Activated naive CD8-positive, alpha-beta T cell treated with anti-CD3 and anti-CD28 coated beads for 36 hours (primary cell): ENCODE measurements at regions not wholly inside any gene's neighbourhood (a gene's known extent, or its start where the extent isn't known, plus 50 kb on each side); places are given as distances from the start of the nearest gene placed in this dataset.
"Not testable (repeated sequence)": the region's sequence is repeated elsewhere in the genome, so short reads cannot be mapped to it uniquely, and the experiment has no call there.

Source experiments
- DNase-seq: peaks from one replicate; pipeline ENCODE4 v3.0.0; 2021
- H3K27ac Mint-ChIP-seq: one replicate; pipeline ENCODE4 v1.8.0; 2022; ENCODE audit warnings: mild to moderate bottlenecking, moderate library complexity, mixed read lengths
- H3K27me3 Mint-ChIP-seq: one replicate; pipeline ENCODE4 v1.8.0; 2022; ENCODE audit warnings: mild to moderate bottlenecking, mixed read lengths
- H3K36me3 Mint-ChIP-seq: one replicate; pipeline ENCODE4 v1.8.0; 2021; ENCODE audit warnings: mild to moderate bottlenecking, mixed read lengths
- H3K4me1 Mint-ChIP-seq: one replicate; pipeline ENCODE4 v1.8.0; 2021; ENCODE audit warnings: mixed read lengths
- H3K4me3 Mint-ChIP-seq: one replicate; pipeline ENCODE4 v1.8.0; 2022; ENCODE audit warnings: mild to moderate bottlenecking, moderate library complexity, mixed read lengths
- H3K9me3 Mint-ChIP-seq: one replicate; pipeline ENCODE4 v1.8.0; 2022; ENCODE audit warnings: mixed read lengths

DNA sequence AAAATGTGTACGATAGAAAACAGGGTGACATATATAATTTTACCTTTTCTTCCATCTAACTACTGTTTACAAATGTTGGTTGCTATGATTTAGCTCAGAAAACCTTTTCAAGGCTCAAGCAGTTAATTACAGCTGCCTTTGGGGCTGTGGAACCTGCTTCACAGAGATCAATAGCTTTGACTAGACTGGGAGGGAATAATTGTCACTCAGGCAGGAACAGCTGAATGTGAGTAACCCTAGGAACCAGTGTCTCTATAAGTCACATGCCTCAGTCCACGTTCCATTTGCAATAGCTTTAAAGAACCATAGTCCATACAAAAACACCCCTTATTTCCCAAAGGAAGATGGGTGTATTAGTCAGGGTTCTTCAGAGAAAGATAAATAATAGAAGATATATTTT, 306.8 kb upstream of the ERCC4 start:
- H3K27me3 Mint-ChIP-seq = no peaks in the 10 kb centered on the region
- H3K36me3 Mint-ChIP-seq = no peaks in the 10 kb centered on the region
- H3K4me1 Mint-ChIP-seq = no peaks in the 10 kb centered on the region
- no peaks in the 10 kb centered on the region for H3K9me3 Mint-ChIP-seq
- no peak for DNase-seq
- no peak overlapping the region for H3K27ac Mint-ChIP-seq
- no peak overlapping the region for H3K4me3 Mint-ChIP-seq

DNA sequence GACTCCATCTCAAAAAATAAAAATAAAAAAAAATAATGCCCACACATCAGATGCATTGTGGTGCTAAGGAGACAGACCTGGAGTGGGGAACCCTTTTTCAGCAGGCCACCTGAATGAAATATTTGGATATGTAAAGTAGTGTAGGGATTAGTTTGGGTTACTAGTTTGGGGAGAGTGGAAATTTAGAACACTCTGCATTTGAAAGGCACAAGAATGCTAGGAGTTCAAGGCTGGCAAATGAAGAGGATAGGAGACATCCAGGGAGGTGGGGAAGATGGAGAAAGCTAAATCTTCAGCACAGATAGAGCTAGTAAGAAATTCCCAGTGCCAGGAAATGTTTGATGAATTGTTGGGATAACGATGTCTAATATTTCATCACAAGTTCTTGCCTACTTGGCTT, 298.3 kb upstream of the ERCC4 start:
- Mint-ChIP-seq H3K36me3 (no peaks in the 10 kb centered on the region), H3K9me3 (no peaks in the 10 kb centered on the region), H3K27me3 (peaks cover 3% of the 10 kb centered on the region), H3K4me1 (no peaks in the 10 kb centered on the region), H3K27ac (no peak overlapping the region), H3K4me3 (no peak overlapping the region)
- DNase-seq = no peak

DNA sequence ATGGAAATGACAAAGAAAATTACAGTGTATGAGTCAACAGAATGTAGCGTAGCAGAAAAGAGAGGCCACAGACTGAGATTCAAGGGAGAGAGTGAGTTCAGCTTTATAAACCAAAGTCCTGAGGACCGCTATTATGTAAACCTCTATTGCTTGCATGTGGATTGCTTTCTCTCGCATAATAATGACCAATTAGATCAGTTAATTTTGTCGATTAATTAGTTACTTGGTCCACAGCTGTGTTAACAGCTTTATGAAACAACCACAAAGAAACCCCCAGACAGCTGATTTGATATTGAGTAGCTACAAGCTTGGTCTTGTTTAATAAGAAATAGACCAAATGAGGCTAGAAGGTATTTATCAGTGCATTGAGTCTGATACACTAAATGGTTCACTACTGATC, 291.8 kb upstream of the ERCC4 start:
- H3K9me3 Mint-ChIP-seq = no peaks in the 10 kb centered on the region
- no peaks in the 10 kb centered on the region for H3K4me1 Mint-ChIP-seq
- H3K27me3 Mint-ChIP-seq = peaks cover 6% of the 10 kb centered on the region
- H3K27ac Mint-ChIP-seq = no peak overlapping the region
- DNase-seq = no peak
- no peaks in the 10 kb centered on the region for H3K36me3 Mint-ChIP-seq
- H3K4me3 Mint-ChIP-seq = no peak overlapping the region

GRCh38 chr16:13629704-13630103, 290.2 kb upstream of the ERCC4 start:
- Mint-ChIP-seq H3K36me3 (no peaks in the 10 kb centered on the region), H3K27me3 (peaks cover 6% of the 10 kb centered on the region), H3K9me3 (no peaks in the 10 kb centered on the region), H3K4me3 (no peak overlapping the region), H3K27ac (no peak overlapping the region), H3K4me1 (no peaks in the 10 kb centered on the region)
- DNase-seq = no peak

- DNase-seq = no peak
- Mint-ChIP-seq H3K27me3 (peaks cover 6% of the 10 kb centered on the region), H3K27ac (no peak overlapping the region), H3K4me1 (no peaks in the 10 kb centered on the region), H3K4me3 (no peak overlapping the region), H3K9me3 (no peaks in the 10 kb centered on the region), H3K36me3 (no peaks in the 10 kb centered on the region)
Measured at GRCh38 chr16:13630374-13630773, 289.6 kb upstream of the ERCC4 start.

GRCh38 chr16:13631213-13631767, 288.7 kb upstream of the ERCC4 start:
- DNase-seq = no peak
- Mint-ChIP-seq H3K4me3 (no peak overlapping the region), H3K27ac (no peak overlapping the region), H3K36me3 (no peaks in the 10 kb centered on the region), H3K4me1 (no peaks in the 10 kb centered on the region), H3K9me3 (no peaks in the 10 kb centered on the region), H3K27me3 (peaks cover 6% of the 10 kb centered on the region)

DNA sequence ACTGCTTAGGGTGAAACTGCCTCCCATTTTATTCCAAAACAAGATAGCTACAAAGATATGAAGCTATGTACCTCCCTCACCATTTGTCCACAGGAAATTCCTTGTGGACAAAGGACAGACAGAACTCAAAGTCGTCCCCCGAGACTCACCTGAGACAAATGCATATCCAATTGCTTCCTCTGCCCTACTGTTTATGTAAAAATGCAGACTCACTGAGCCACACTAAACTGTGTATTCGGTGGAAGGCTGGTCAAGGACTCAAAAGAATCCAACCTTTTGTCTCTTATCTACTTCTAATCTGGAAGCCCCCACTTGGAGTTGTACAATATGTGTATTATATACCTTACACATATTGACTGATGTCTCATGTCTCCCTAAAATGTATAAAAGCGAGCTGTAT, 288.0 kb upstream of the ERCC4 start:
- Mint-ChIP-seq H3K27me3 (peaks cover 6% of the 10 kb centered on the region), H3K36me3 (no peaks in the 10 kb centered on the region), H3K4me3 (no peak overlapping the region), H3K4me1 (no peaks in the 10 kb centered on the region), H3K9me3 (peaks cover 3% of the 10 kb centered on the region), H3K27ac (no peak overlapping the region)
- DNase-seq = no peak

- not testable (repeated sequence) for H3K4me3 Mint-ChIP-seq, H3K27me3 Mint-ChIP-seq, DNase-seq, H3K9me3 Mint-ChIP-seq, H3K36me3 Mint-ChIP-seq, H3K4me1 Mint-ChIP-seq, H3K27ac Mint-ChIP-seq
Measured at GRCh38 chr16:13632504-13632903, 287.4 kb upstream of the ERCC4 start.

- H3K36me3 Mint-ChIP-seq = no peaks in the 10 kb centered on the region
- peaks cover 3% of the 10 kb centered on the region for H3K9me3 Mint-ChIP-seq
- peaks cover 6% of the 10 kb centered on the region for H3K27me3 Mint-ChIP-seq
- DNase-seq = no peak
- no peak overlapping the region for H3K27ac Mint-ChIP-seq
- no peaks in the 10 kb centered on the region for H3K4me1 Mint-ChIP-seq
- no peak overlapping the region for H3K4me3 Mint-ChIP-seq
Measured at GRCh38 chr16:13633391-13633861, 286.5 kb upstream of the ERCC4 start.

- Mint-ChIP-seq H3K27ac (no peak overlapping the region), H3K9me3 (peaks cover 3% of the 10 kb centered on the region), H3K4me3 (no peak overlapping the region), H3K36me3 (no peaks in the 10 kb centered on the region), H3K27me3 (peaks cover 3% of the 10 kb centered on the region), H3K4me1 (no peaks in the 10 kb centered on the region)
- no peak for DNase-seq
Measured at GRCh38 chr16:13634253-13634652, 285.7 kb upstream of the ERCC4 start.

DNA sequence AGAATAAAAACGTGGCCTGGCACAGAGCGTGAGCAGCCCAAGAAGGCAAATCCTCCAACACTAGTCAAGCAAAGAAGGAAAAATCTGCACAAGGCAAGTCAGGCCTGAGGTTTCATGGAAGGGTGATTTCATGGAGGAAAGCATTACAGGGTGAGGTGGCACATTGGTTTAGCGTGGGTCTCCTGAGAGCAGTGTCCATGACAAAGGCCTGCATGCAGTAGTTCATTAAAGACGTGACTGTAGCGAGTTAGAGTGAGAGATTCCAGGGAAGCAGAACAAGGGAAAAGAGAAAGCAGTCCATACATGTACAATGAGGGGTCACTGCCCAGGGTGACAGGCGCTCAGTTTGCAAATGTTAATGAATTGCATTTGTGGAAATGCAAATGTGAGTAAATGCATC, 285.0 kb upstream of the ERCC4 start:
- H3K36me3 Mint-ChIP-seq = no peaks in the 10 kb centered on the region
- H3K9me3 Mint-ChIP-seq = peaks cover 3% of the 10 kb centered on the region
- no peaks in the 10 kb centered on the region for H3K4me1 Mint-ChIP-seq

DNA sequence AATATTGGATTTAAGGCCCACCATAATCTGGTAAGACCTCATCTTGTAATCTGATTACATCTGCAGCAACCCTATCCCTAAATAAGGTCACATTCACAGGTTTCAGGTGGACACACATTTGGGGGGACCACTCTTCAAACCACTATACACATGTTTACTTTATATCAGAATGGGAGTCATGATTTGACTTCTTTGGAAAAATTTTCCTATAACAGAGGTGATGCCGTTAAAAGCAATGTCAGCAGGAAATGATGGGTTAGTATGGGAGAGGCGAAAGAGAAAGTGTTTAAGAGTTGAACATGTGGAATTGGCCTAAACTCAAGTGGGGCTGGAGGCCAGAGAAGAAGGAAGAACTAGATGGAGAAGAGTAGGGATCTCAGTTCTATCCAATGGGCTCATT, 281.7 kb upstream of the ERCC4 start:
- Mint-ChIP-seq H3K27me3 (peaks cover under 1% of the 10 kb centered on the region), H3K27ac (no peak overlapping the region), H3K4me3 (no peak overlapping the region), H3K9me3 (peaks cover 3% of the 10 kb centered on the region), H3K4me1 (no peaks in the 10 kb centered on the region), H3K36me3 (no peaks in the 10 kb centered on the region)
- no peak for DNase-seq

More for the DNA sequence above, 285.0 kb upstream of the ERCC4 start:
- DNase-seq = no peak
- peaks cover 3% of the 10 kb centered on the region for H3K27me3 Mint-ChIP-seq
- no peak overlapping the region for H3K4me3 Mint-ChIP-seq
- H3K27ac Mint-ChIP-seq = no peak overlapping the region

GRCh38 chr16:13643412-13643811, 276.5 kb upstream of the ERCC4 start:
- no peak for DNase-seq
- no peaks in the 10 kb centered on the region for H3K9me3 Mint-ChIP-seq

DNA sequence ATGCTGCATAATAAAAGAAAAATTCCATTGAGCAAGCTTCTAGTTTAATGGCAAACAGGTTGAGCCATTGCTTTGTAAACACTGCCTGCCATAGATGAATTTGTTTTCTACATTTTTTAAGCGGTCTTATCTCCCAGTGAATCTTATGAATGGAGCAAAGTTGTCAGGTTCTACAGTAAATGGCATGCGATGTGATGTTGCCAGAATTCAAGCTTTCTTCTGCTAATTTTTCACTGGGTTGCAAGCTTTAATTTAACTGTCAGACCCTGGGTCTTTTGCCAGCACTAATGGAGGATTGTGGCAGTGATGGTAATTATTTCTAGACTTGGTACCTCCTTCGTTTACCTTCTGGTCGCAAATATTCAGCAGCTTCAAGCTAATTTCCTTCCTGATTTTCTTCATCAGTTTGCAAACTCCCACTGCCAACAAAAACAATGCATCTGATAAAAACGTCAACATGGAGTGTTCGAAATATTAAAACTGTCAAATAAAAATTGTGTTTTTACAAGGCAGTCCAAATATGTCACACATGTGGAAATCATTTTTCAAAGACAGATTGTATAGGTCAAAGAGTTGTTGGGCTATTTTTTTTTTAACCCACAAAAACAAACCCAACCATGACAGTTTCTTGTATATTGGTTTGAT, 274.2 kb upstream of the ERCC4 start:
- H3K36me3 Mint-ChIP-seq = no peaks in the 10 kb centered on the region
- no peak overlapping the region for H3K4me3 Mint-ChIP-seq
- H3K27me3 Mint-ChIP-seq = peaks cover 4% of the 10 kb centered on the region
- no peaks in the 10 kb centered on the region for H3K9me3 Mint-ChIP-seq
- no peak overlapping the region for H3K27ac Mint-ChIP-seq
- no peaks in the 10 kb centered on the region for H3K4me1 Mint-ChIP-seq
- DNase-seq = no peak

More at GRCh38 chr16:13643412-13643811, 276.5 kb upstream of the ERCC4 start:
- Mint-ChIP-seq H3K4me1 (no peaks in the 10 kb centered on the region), H3K27ac (no peak overlapping the region), H3K36me3 (no peaks in the 10 kb centered on the region), H3K27me3 (peaks cover 4% of the 10 kb centered on the region), H3K4me3 (no peak overlapping the region)

DNA sequence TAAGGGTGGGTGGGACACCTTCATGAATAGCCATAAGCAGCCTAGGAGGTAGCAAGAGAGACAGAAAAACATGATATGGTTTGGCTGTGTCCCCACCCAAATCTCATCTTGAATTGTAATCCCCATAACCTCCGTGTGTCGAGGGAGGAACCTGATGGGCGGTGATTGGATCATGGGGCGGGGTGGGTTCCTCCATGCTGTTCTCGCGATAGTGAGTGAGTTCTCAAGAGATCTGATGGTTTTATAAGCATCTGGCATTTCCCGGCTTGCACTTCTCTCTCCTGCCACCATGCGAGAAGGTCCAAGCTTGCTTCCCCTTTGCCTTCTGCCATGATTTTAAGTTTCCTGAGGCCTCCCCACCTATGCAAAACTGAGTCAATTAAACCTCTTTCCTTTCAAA, 259.1 kb upstream of the ERCC4 start:
- Mint-ChIP-seq H3K27me3 (no peaks in the 10 kb centered on the region), H3K9me3 (no peaks in the 10 kb centered on the region), H3K4me1 (no peaks in the 10 kb centered on the region), H3K36me3 (no peaks in the 10 kb centered on the region), H3K4me3 (no peak overlapping the region), H3K27ac (no peak overlapping the region)
- no peak for DNase-seq

DNA sequence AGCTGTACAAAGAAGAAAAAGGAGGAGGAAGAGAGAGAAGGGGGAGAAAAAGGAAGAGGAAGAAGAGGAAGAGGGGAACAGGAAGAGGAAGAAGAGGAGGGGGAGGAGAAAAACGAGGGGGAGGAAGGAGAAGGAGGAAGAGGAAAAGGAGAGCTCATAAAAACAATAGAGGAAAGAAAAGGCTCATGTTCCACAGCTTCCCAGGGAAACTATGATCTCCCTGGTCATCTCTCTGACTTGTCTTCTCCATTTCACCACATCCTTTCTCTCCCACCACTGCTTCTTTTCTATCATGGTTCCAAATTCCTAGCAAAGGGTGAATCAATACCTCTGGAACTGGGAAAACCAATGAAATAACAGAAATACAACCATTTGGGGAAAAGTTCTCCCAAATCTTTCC, 254.1 kb upstream of the ERCC4 start:
- Mint-ChIP-seq H3K27ac (no peak overlapping the region), H3K9me3 (peaks cover 2% of the 10 kb centered on the region), H3K4me1 (no peaks in the 10 kb centered on the region), H3K4me3 (no peak overlapping the region), H3K27me3 (no peaks in the 10 kb centered on the region), H3K36me3 (no peaks in the 10 kb centered on the region)
- no peak for DNase-seq
